ENCODE measurements at regions not wholly inside any gene's neighbourhood (a gene's known extent, or its start where the extent isn't known, plus 50 kb on each side); places are given as distances from the start of the nearest gene placed in this dataset.

DNA sequence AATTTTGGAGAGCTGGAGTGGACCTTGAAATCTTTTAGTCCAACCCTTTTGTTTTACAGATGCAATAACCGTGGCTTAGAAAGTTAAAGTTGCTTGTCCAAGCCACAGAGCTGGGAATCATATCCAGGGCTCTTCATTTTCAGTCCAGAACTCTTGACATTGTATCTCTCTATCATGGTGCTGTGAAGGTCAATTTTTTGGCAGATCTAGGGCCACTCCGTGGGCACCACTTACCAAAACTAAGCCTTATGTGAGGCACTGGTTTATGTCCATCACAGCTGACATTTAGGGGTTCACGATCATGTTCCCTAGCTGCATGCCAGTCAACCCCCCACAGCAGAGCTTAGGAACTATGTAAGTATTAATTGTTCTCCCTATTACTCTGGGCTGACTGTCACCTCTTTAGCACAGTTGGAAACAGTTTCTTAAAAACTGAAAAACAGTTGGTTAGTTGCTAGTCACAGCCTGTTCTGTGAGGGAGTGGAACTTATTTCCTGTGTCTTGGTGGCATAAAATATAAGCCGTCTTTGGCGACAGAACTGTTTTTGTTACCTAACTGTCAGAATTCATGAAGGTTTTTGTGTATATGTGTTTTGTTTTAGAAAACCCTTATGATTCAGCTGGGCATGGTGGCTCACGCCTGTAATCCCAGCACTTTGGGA is 189.6 kb upstream of the UMPS start:
- in situ Hi-C loops (cut with HindIII; ENCODE audit: low sequenced_read_pairs) = no loop called here
- no peak overlapping the region for H3K4me3 ChIP-seq (ENCODE audit: low read depth, low read length)
- DNase-seq (ENCODE audit: low read depth) = no peak
- TF ChIP-seq, protein P1, sequence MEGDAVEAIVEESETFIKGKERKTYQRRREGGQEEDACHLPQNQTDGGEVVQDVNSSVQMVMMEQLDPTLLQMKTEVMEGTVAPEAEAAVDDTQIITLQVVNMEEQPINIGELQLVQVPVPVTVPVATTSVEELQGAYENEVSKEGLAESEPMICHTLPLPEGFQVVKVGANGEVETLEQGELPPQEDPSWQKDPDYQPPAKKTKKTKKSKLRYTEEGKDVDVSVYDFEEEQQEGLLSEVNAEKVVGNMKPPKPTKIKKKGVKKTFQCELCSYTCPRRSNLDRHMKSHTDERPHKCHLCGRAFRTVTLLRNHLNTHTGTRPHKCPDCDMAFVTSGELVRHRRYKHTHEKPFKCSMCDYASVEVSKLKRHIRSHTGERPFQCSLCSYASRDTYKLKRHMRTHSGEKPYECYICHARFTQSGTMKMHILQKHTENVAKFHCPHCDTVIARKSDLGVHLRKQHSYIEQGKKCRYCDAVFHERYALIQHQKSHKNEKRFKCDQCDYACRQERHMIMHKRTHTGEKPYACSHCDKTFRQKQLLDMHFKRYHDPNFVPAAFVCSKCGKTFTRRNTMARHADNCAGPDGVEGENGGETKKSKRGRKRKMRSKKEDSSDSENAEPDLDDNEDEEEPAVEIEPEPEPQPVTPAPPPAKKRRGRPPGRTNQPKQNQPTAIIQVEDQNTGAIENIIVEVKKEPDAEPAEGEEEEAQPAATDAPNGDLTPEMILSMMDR (IDR thresholded peaks at IDR 0.05; ENCODE audit: low read depth, low read length, missing control alignments) = no peak

DNA sequence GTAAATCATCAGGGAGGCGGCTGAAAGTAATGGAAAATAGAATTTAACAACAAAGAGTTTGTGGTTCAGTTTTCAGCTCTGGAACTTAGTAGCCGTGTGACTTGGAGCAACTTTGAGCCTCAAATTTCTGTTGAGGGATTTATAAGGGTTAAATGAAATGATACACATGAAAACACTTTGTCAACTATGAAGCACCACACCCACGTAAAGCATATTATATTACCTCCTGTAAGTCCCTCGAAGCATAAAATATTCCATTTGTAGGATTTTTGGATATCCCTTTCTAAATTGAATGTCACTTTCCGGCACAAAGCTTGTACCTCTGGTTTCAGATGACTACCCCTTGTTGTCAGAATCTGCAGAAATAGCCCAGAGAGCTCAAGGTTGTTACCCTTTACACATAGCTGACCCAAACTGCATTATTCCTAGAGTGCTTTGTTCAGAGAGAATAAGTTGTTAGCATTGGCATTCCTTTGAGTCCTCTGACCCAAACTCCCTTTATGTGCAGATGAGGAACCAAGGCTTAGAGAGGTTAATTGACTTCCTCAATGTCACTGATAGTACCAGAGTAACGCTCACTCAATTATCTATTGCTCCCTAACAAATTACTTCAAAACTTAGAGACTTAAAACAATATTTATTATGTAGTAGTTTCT is 187.9 kb upstream of the UMPS start:
- TF ChIP-seq, protein P1 (IDR thresholded peaks at IDR 0.05; ENCODE audit: low read depth, low read length, missing control alignments) = no peak
- in situ Hi-C loops (cut with HindIII; ENCODE audit: low sequenced_read_pairs) = no loop called here
- no peak for DNase-seq (ENCODE audit: low read depth)
- no peak overlapping the region for H3K4me3 ChIP-seq (ENCODE audit: low read depth, low read length)

DNA sequence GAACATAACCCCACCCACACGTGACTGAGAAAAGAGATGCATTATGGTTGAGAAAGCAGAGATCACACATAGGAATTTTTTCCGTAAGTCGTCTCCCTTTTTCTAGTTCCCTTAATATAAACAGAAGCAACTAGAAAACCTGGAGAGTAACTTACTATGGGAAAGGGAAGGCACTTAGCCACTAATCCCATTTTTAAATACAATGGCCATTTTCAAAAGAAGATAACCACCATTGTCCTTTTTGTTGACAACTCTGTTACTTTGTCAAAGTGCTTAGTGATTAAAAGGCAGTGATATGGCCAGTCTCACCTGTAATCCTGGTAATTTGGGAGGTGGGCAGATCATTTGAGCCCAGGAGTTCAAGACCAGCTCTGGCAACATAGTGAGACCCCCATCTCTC is 184.4 kb upstream of the UMPS start:
- no peak overlapping the region for H3K4me3 ChIP-seq (ENCODE audit: low read depth, low read length)
- TF ChIP-seq, protein P1 (IDR thresholded peaks at IDR 0.05; ENCODE audit: low read depth, low read length, missing control alignments) = no peak
- in situ Hi-C loops (cut with HindIII; ENCODE audit: low sequenced_read_pairs) = no loop called here
- no peak for DNase-seq (ENCODE audit: low read depth)

DNA sequence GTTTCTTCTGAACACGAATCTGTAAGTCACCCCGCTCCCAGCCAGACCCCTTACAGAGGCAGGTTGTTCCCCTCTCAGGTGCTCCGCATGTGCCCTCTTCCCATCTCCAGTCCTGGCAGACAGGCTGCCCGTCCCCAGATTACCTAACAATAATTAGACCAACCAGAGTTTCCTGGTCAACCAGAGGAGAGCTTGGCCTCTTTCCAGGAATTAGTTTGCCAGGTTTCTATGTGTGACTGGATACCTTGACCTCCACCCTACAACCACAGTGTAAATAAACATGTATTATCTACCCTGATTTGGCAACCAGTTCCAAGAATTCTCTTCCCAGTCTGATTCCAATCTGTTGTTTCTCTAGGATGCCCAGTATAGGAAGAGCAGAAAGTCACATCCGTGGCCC is 178.0 kb upstream of the UMPS start:
- H3K4me3 ChIP-seq (ENCODE audit: low read depth, low read length) = no peak overlapping the region
- TF ChIP-seq, protein P1 (IDR thresholded peaks at IDR 0.05; ENCODE audit: low read depth, low read length, missing control alignments) = no peak
- peak; percentile 12 for DNase-seq (ENCODE audit: low read depth)
- in situ Hi-C loops (cut with HindIII; ENCODE audit: low sequenced_read_pairs) = no loop called here

DNA sequence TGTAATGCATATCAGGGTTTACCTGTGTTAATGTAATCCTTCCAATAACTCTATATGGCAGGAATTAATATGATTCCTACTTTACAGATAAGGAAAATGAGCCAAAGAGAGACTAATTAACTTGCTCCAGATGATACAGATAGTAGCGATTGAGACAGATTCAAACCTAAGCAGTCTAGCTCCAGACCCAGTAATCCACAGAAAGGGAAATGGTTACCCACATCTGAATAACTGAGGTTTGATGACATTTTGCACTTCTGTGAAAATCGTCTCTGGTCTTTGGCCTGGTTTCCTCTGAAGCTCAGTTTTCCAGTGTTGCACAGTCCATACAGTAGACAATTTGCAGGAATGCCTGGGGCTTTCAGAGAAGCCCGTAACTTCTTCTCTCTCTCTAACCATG is 177.1 kb upstream of the UMPS start:
- no peak for DNase-seq (ENCODE audit: low read depth)
- TF ChIP-seq, protein P1 (IDR thresholded peaks at IDR 0.05; ENCODE audit: low read depth, low read length, missing control alignments) = no peak
- H3K4me3 ChIP-seq (ENCODE audit: low read depth, low read length) = no peak overlapping the region
- in situ Hi-C loops (cut with HindIII; ENCODE audit: low sequenced_read_pairs) = no loop called here

DNA sequence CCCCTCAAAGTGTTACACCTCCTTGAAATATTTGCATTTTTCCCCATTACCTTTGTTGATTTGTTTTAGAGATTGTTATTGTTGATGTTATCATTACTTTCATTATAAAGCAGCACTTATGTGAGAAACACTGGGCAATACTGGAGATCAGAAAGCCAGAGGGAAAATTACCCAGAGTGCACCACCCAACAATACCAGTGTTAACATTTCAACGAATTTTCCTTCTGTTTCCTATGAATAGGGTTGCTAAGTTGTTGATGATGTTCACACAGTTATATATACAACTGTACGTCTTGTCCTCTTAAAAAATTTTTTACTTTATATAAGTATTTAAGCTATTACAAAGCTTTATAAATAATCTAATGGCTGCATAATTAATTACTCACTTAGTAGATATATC is 173.6 kb upstream of the UMPS start:
- TF ChIP-seq, protein P1 (IDR thresholded peaks at IDR 0.05; ENCODE audit: low read depth, low read length, missing control alignments) = no peak
- no peak for DNase-seq (ENCODE audit: low read depth)
- H3K4me3 ChIP-seq (ENCODE audit: low read depth, low read length) = no peak overlapping the region
- in situ Hi-C loops (cut with HindIII; ENCODE audit: low sequenced_read_pairs) = no loop called here
